GM12878 (cell line): ENCODE measurements at regions not wholly inside any gene's neighbourhood (a gene's known extent, or its start where the extent isn't known, plus 50 kb on each side); places are given as distances from the start of the nearest gene placed in this dataset.

Experiments
- ATAC-seq: fragments of 200-7000 bp; cut with Tn5 transposase; 3 replicates; pipeline ENCODE4 v1.9.1; 2020; ENCODE audit warnings: mild to moderate bottlenecking, moderate library complexity
- BruUV-seq: library from RNA; stranded (reverse); fragments of 400-500 nt; replicated peaks from 2 replicates; lab custom pipeline; 2021; lab: Mats Ljungman, UMichigan
- CTCF ChIA-PET: fragments of 300-600 bp; sonication (Branson Sonifier 250); formaldehyde crosslinking; extraction: SDS; loops from one replicate; lab custom pipeline; 2021; ENCODE audit warnings: inconsistent platforms; lab: Yijun Ruan, JAX
- POLR2A ChIA-PET: fragments of 350-600 bp; formaldehyde crosslinking; extraction: SDS; loops from one replicate; lab custom pipeline; 2021; ENCODE audit warnings: inconsistent platforms; lab: Charles Lee
- RAD21 ChIA-PET: fragments of 300-600 bp; sonication (Branson Sonifier 250); formaldehyde crosslinking; loops from one replicate; lab custom pipeline; 2023; ENCODE audit warnings: antibody characterized with exemption; ENCODE audit not compliant: unreplicated experiment; lab: Charles Lee
- SMC1A ChIA-PET: fragments of 300-600 bp; sonication (Branson Sonifier 250); formaldehyde crosslinking; loops from one replicate; lab custom pipeline; 2023; ENCODE audit not compliant: unreplicated experiment, uncharacterized antibody; lab: Charles Lee
- DNase-seq: peaks from one replicate; pipeline ENCODE4 v3.0.0-alpha.2; 2011; ENCODE audit warnings: low read depth, low spot score
- FAIRE-seq: peaks from 3 replicates; lab custom pipeline; 2011; peaks lifted over from hg19 to GRCh38; lab: Jason Lieb, UNC
- H2AFZ ChIP-seq: 2 replicates; pipeline ENCODE4 v1.6.0; 2011; ENCODE audit warnings: low read depth, low read length, control low read depth; ENCODE audit not compliant: control insufficient read depth
- H3K27ac ChIP-seq: 2 replicates; pipeline ENCODE4 v1.5.1; 2011; ENCODE audit warnings: control low read depth; ENCODE audit not compliant: control insufficient read depth, insufficient read depth
- H3K27me3 ChIP-seq, 2 experiments: replicated peaks in 1 of 2; 2 replicates each; pipeline versions ENCODE4 v1.6.0 to v1.6.1; 2011; ENCODE audit warnings: low read length in 1 of 2; ENCODE audit not compliant: control insufficient read depth in 2 of 2, insufficient read depth in 2 of 2
- H3K36me3 ChIP-seq, 2 experiments: 2 replicates each; pipeline ENCODE4 v1.5.1; 2011; ENCODE audit warnings: low read length in 1 of 2; ENCODE audit not compliant: control insufficient read depth in 2 of 2, insufficient read depth in 2 of 2
- H3K4me1 ChIP-seq: 2 replicates; pipeline ENCODE4 v1.6.1; 2011; ENCODE audit warnings: mild to moderate bottlenecking, low read length, moderate library complexity, mixed read lengths; ENCODE audit not compliant: control insufficient read depth, insufficient read depth
- H3K4me2 ChIP-seq: 2 replicates; pipeline ENCODE4 v1.6.0; 2011; ENCODE audit warnings: control low read depth; ENCODE audit not compliant: control insufficient read depth, insufficient read depth
- H3K4me3 ChIP-seq: fragments of 200-600 bp; sonication (generic); 2 replicates; pipeline ENCODE4 v1.5.1; 2016
- H3K79me2 ChIP-seq: 2 replicates; pipeline ENCODE4 v1.6.0; 2011; ENCODE audit warnings: low read length; ENCODE audit not compliant: control insufficient read depth, insufficient read depth
- H3K9ac ChIP-seq: 2 replicates; pipeline ENCODE4 v1.8.0; 2011; ENCODE audit warnings: low read length, control low read depth, mixed read lengths; ENCODE audit not compliant: control insufficient read depth, insufficient read depth
- H3K9me3 ChIP-seq: replicated peaks from 3 replicates; pipeline ENCODE4 v1.5.1; 2011; ENCODE audit warnings: mild to moderate bottlenecking, low read length; ENCODE audit not compliant: control insufficient read depth, insufficient read depth
- H4K20me1 ChIP-seq: 2 replicates; pipeline ENCODE4 v1.6.0; 2011; ENCODE audit not compliant: control insufficient read depth, insufficient read depth
- BHLHE40 ChIP-seq, 2 experiments: fragments of 450-650 bp in 1 of 2; IDR thresholded peaks; 2 replicates each; pipeline ENCODE4 v1.6.1; 2011 to 2017; ENCODE audit warnings: low read depth in 2 of 2, borderline replicate concordance in 1 of 2, improper control_type of control experiment in 1 of 2, low read length in 1 of 2, mild to moderate bottlenecking in 1 of 2
- EGR1 ChIP-seq, 2 experiments: IDR thresholded peaks; 1 replicate in 1 of 2; 2 replicates in 1 of 2; pipeline ENCODE4 v1.6.1; 2011 to 2012; ENCODE audit warnings: low read depth in 2 of 2, low read length in 2 of 2, borderline replicate concordance in 1 of 2, mild to moderate bottlenecking in 1 of 2, moderate library complexity in 1 of 2
- HSF1 ChIP-seq: fragments of 150-350 bp; IDR thresholded peaks from 2 replicates; pipeline ENCODE4 v1.6.1; 2014; ENCODE audit warnings: mild to moderate bottlenecking, low read depth, low read length
- KAT2A ChIP-seq: conservative IDR thresholded peaks from 2 replicates; pipeline ENCODE4 v1.6.1; 2011; ENCODE audit warnings: low read depth, low read length; ENCODE audit not compliant: control insufficient read depth
- LARP7 ChIP-seq: fragments of 450-650 bp; IDR thresholded peaks from 2 replicates; pipeline ENCODE4 v1.6.1; 2017; ENCODE audit warnings: mild to moderate bottlenecking
- MXI1 ChIP-seq: fragments of 150-350 bp; IDR thresholded peaks from 2 replicates; pipeline ENCODE4 v1.6.1; 2011; ENCODE audit warnings: low read depth, mild to moderate bottlenecking, inconsistent platforms, low read length, improper control_type of control experiment
- NFXL1 ChIP-seq: fragments of 450-650 bp; IDR thresholded peaks from 2 replicates; pipeline ENCODE4 v1.6.1; 2017; ENCODE audit warnings: antibody characterized with exemption, mild to moderate bottlenecking, borderline replicate concordance
- NRF1 ChIP-seq: conservative IDR thresholded peaks from 2 replicates; pipeline ENCODE4 v1.6.1; 2011; ENCODE audit warnings: mild to moderate bottlenecking, low read depth, low read length, improper control_type of control experiment
- PAX8 ChIP-seq: fragments of 450-650 bp; IDR thresholded peaks from 2 replicates; pipeline ENCODE4 v1.6.1; 2017; ENCODE audit warnings: mild to moderate bottlenecking, moderate library complexity
- POLR2AphosphoS2 ChIP-seq: IDR thresholded peaks from 2 replicates; pipeline ENCODE4 v1.6.1; 2011; ENCODE audit warnings: low read depth, mild to moderate bottlenecking, low read length, improper control_type of control experiment, moderate library complexity
- POU2F2 ChIP-seq: IDR thresholded peaks from 3 replicates; pipeline ENCODE4 v1.6.1; 2011; ENCODE audit warnings: low read depth, mild to moderate bottlenecking, low read length, borderline replicate concordance
- SIN3A ChIP-seq: IDR thresholded peaks from 2 replicates; pipeline ENCODE4 v1.6.1; 2012; ENCODE audit warnings: low read depth, low read length, improper control_type of control experiment
- YY1 ChIP-seq: IDR thresholded peaks from 2 replicates; pipeline ENCODE4 v1.6.1; 2011; ENCODE audit warnings: low read depth, mild to moderate bottlenecking, low read length
- ZBED1 ChIP-seq: IDR thresholded peaks from 2 replicates; pipeline ENCODE4 v1.6.1; 2016; ENCODE audit warnings: borderline replicate concordance
- ZBTB40 ChIP-seq: fragments of 450-650 bp; IDR thresholded peaks from 2 replicates; pipeline ENCODE4 v1.6.1; 2016; ENCODE audit warnings: mild to moderate bottlenecking, moderate library complexity, borderline replicate concordance
- ZNF24 ChIP-seq: fragments of 450-650 bp; IDR thresholded peaks from 2 replicates; pipeline ENCODE4 v1.6.1; 2017; ENCODE audit warnings: antibody characterized with exemption, mild to moderate bottlenecking
- ZZZ3 ChIP-seq: IDR thresholded peaks from 2 replicates; pipeline ENCODE4 v1.6.1; 2011; ENCODE audit warnings: low read depth; ENCODE audit not compliant: control insufficient read depth, insufficient read length
- WGBS: methylation state at CpG from one replicate; pipeline ENCODE4 v1.1.6; 2016; ENCODE audit warnings: low lambda C conversion rate; ENCODE audit not compliant: insufficient replicate concordance, insufficient coverage; ENCODE audit errors: missing lambda C conversion rate; 5-methylcytosine and 5-hydroxymethylcytosine counted together
- in situ Hi-C: fragments of 300-500 bp; cut with MboI; formaldehyde crosslinking; loops from 9 replicates; pipeline ENCODE4 v1.14.3; 2018; ENCODE audit warnings: mixed read lengths
- intact Hi-C: fragments of 100-400 bp; cut with micrococcal nuclease; formaldehyde crosslinking; loops from one replicate; pipeline ENCODE4 v1.14.2; 2022; ENCODE audit not compliant: unreplicated experiment

GRCh38 chr6:71194724-71195123 is 93.9 kb upstream of the OGFRL1 start:
- ATAC-seq (no peak), DNase-seq (no peak), FAIRE-seq (no peak)
- Histone ChIP-seq H4K20me1 (no peaks in the 10 kb centered on the region), H3K27ac (no peak overlapping the region), H3K79me2 (no peaks in the 10 kb centered on the region), H2AFZ (no peak overlapping the region), H3K27me3 (no peaks in the 10 kb centered on the region), H3K9me3 (no peaks in the 10 kb centered on the region), H3K4me2 (no peak overlapping the region), H3K36me3 (no peaks in the 10 kb centered on the region), H3K4me1 (no peaks in the 10 kb centered on the region), H3K4me3 (no peak overlapping the region), H3K9ac (no peak overlapping the region)
- in situ Hi-C loops (loop anchor here (5.0 kb wide), 1 partner anchor 158 kb away; no protein-coding TSS in a partner anchor), intact Hi-C loops (no loop called here)
- RAD21 ChIA-PET: interaction anchor here (0.7 kb wide), 1 partner anchor 56 kb away, joined by 3 read pairs; no protein-coding TSS in a partner anchor
- CTCF ChIA-PET: interaction anchor here (1.0 kb wide), 1 partner anchor 43 kb away, joined by 3 read pairs; no protein-coding TSS in a partner anchor
- WGBS: 0% methylated on average over 1 of the region's 1 CpG
- SMC1A ChIA-PET: interaction anchor here (0.9 to 3.4 kb wide), 4 partner anchors 53 to 156 kb away, joined by 3 to 15 read pairs (median 6); no protein-coding TSS in a partner anchor
- POLR2A ChIA-PET: no interaction called here
- no peak for TF ChIP-seq ZZZ3
- no peak for TF ChIP-seq ZBED1
- TF ChIP-seq ZNF24: no peak
- TF ChIP-seq LARP7: no peak
- TF ChIP-seq EGR1 (IDR thresholded peaks at IDR 0.05; ENCODE audit: borderline replicate concordance in 1 of 2, low read depth in 2 of 2, low read length in 2 of 2): no peak
- no peak for TF ChIP-seq PAX8
- TF ChIP-seq ZBTB40: no peak
- TF ChIP-seq POLR2AphosphoS2: no peak
- TF ChIP-seq POU2F2: no peak
- TF ChIP-seq MXI1: no peak
- TF ChIP-seq HSF1: no peak
- TF ChIP-seq YY1: no peak
- TF ChIP-seq BHLHE40 (IDR thresholded peaks at IDR 0.05; ENCODE audit: borderline replicate concordance in 1 of 2, low read depth in 2 of 2, low read length in 1 of 2): no peak
- no peak for TF ChIP-seq KAT2A
- no peak for TF ChIP-seq NFXL1
- TF ChIP-seq NRF1: no peak
- no peak for TF ChIP-seq SIN3A
- no TSS peak for BruUV-seq
